ENCODE measurements at regions not wholly inside any gene's neighbourhood (a gene's known extent, or its start where the extent isn't known, plus 50 kb on each side); places are given as distances from the start of the nearest gene placed in this dataset.

- H3K36me3 ChIP-seq (ENCODE audit: low read depth) = no peaks in the 10 kb centered on the region
- no peak overlapping the region for H3K4me3 ChIP-seq
- TF ChIP-seq CTCF (IDR thresholded peaks at IDR 0.05) = no peak
- ATAC-seq (no peak), DNase-seq (no peak)
- peaks cover 11% of the 10 kb centered on the region for H3K9me3 ChIP-seq
- intact Hi-C loops (cut with DNase I, micrococcal nuclease) = no loop called here
- H3K4me1 ChIP-seq (ENCODE audit: low read depth) = no peaks in the 10 kb centered on the region
Observed at GRCh38 chr1:72830606-72831390, 548.5 kb upstream of the NEGR1 start.

GRCh38 chr1:72827278-72827677 is 544.9 kb upstream of the NEGR1 start:
- intact Hi-C loops (cut with DNase I, micrococcal nuclease) = no loop called here
- DNase-seq (no peak), ATAC-seq (no peak)
- Histone ChIP-seq H3K4me1 (ENCODE audit: low read depth) (no peaks in the 10 kb centered on the region), H3K36me3 (ENCODE audit: low read depth) (no peaks in the 10 kb centered on the region), H3K4me3 (no peak overlapping the region), H3K9me3 (peaks cover 9% of the 10 kb centered on the region)
- TF ChIP-seq CTCF (IDR thresholded peaks at IDR 0.05) = no peak

- TF ChIP-seq CTCF (IDR thresholded peaks at IDR 0.05) = no peak
- H3K4me1 ChIP-seq (ENCODE audit: low read depth) = no peaks in the 10 kb centered on the region
- H3K36me3 ChIP-seq (ENCODE audit: low read depth) = no peaks in the 10 kb centered on the region
- ATAC-seq (no peak), DNase-seq (no peak)
- no peaks in the 10 kb centered on the region for H3K9me3 ChIP-seq
- H3K4me3 ChIP-seq = no peak overlapping the region
- intact Hi-C loops (cut with DNase I, micrococcal nuclease) = no loop called here
Observed at GRCh38 chr1:72804541-72804940, 522.2 kb upstream of the NEGR1 start.

GRCh38 chr1:72781038-72781437 is 498.7 kb upstream of the NEGR1 start:
- H3K36me3 ChIP-seq (ENCODE audit: low read depth) = no peaks in the 10 kb centered on the region
- no peak overlapping the region for H3K4me3 ChIP-seq
- intact Hi-C loops (cut with DNase I, micrococcal nuclease) = no loop called here
- no peaks in the 10 kb centered on the region for H3K9me3 ChIP-seq
- H3K4me1 ChIP-seq (ENCODE audit: low read depth) = no peaks in the 10 kb centered on the region
- DNase-seq (no peak), ATAC-seq (no peak)
- no peak for TF ChIP-seq CTCF (IDR thresholded peaks at IDR 0.05)

- ATAC-seq (no peak), DNase-seq (no peak)
- Histone ChIP-seq H3K4me1 (ENCODE audit: low read depth) (no peaks in the 10 kb centered on the region), H3K9me3 (no peaks in the 10 kb centered on the region), H3K4me3 (no peak overlapping the region), H3K36me3 (ENCODE audit: low read depth) (no peaks in the 10 kb centered on the region)
- no peak for TF ChIP-seq CTCF (IDR thresholded peaks at IDR 0.05)
- intact Hi-C loops (cut with DNase I, micrococcal nuclease) = no loop called here
Observed at GRCh38 chr1:72780212-72780611, 497.9 kb upstream of the NEGR1 start.
